GM21717 (cell line): ENCODE measurements at regions not wholly inside any gene's neighbourhood (a gene's known extent, or its start where the extent isn't known, plus 50 kb on each side); places are given as distances from the start of the nearest gene placed in this dataset.

ENCODE experiments used
- ATAC-seq: cut with Tn5 transposase; IDR thresholded peaks from one replicate; pipeline ENCODE4 v1.9.1; 2021; ENCODE audit warnings: mild to moderate bottlenecking, moderate library complexity; ENCODE audit not compliant: unreplicated experiment

DNA sequence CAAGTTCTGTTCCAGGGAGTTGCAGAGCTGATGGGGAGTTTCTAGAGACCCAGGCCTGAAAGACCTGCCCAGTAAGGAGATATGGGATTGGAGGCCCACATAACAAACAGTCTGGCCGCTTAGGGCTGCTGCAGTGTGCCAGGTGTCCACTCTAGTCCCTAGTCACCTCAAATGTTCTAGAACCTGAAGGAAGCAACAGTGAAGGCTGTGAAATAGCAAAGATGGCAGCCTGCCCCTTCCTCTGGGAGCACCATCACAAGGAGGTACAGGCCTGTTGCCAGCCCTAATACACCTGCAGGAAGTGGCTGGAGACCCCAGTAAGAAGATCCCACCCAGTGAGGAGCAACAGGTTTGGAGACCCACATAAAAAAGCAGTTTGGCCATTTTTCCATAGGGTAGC is 783.8 kb upstream of the EDIL3 start:
- ATAC-seq, result no peak

DNA sequence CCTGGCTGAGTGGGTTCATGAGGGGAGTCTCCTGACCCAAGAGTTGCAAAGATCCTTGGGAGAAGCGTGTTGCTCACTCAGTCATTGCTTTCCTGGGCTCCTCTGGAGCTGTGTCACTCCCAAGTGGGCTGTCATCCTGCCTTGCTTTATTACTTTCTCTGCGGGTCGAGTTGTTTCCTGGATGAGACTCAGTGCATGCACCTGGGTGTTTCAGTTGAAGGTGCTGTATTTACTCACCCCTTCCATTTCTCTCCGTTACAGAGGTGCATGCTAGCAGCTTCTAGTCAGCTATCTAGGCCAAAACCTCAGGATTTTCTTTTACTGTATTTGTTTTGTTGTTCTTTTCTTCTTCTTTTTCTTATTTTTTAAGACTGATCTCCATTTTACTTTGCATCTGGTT is 785.5 kb upstream of the EDIL3 start:
- ATAC-seq, result no peak

DNA sequence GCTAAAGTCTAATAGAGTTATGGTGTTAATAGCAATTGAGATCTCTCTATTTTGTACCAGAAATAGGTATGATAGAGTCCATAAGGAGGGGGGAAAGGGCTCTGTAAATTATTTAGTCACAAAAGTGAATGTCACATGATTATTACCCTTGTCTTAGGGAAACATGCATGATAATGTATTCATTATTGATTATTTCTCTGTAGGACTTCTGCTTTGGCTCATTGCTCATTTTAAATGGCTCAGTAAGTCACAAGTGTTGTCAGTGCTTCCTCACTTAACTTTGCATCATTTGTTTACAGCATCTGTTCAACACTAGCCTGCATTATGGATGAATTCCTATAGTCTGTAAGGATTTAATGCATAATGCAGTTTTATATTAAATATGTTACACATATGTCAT is 788.8 kb upstream of the EDIL3 start:
- ATAC-seq, result no peak

DNA sequence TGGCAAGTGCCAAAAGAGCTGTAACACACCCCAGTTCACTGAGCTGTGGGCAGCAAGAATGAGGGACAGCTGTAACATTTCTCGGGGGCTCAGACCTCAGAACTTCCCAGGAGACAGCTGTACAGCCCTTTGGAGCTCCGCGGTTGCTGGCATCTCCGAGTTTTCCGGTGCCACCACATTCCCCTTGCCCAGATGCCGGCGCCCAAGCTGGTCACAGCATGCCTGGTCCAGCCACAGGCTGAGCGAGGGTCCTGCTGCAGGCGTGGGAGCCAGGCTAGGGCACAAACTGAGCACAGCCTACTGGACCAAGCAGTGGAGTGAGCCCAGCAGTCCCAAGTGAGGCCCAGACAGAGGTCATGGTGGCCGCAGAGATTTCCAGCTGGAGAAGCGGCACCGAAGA is 797.7 kb upstream of the EDIL3 start:
- no peak for ATAC-seq

DNA sequence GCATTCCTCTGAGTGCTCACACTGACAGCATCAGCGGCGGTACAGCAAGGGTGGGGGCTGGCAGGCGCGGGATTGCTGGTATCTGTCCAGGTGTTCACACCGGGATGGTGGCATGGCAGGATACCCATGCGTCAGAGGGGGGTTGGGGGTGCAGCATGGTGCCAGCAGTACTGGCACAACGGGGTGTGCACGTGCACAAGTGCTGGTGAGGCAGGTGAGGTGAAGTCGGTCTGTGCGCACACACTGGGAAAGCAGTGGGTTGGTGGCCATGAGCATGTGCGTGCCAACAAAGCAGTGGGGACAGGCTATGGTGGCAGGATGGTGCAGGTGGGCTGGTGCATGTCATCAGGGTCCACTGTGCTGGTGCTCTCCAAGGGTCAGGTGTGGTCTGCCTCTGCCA is 819.6 kb upstream of the EDIL3 start:
- no peak for ATAC-seq

DNA sequence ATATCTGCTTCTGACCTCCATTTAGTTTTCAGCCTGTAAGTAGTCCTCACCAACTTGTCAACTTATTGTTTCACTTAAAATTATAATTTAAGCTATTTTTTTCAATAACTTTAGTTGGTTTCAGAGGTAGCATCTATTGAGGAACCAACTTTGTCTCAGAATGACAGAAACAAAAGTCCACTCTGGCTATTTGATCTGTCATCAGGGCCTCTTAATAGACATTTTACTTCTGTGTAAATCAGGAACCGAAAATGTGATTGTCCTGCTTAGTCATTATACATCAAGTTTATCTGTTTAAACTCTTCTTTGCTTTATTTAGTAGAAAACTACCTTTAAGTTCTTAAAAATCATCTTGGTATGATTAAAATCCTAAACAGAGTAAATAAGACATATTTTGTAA is 820.8 kb upstream of the EDIL3 start:
- ATAC-seq, result no peak

DNA sequence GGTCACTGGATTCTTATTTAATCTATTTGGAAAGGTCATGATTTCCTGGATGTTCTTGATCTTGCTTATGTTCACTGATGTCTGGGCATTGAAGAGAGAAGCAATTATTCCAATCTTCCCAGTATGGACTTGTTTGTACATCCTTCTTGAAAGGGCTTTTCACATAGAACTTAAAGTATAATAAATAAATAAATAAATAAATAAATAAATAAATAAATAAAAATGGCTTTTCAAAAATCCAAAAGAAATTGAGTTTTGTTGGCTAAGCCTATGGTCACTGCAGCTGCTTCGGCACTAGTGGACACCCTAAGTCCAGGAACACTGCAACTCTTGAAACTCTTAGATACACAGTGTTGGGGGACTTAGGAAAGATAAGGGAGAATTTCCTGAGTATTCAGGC is 840.7 kb upstream of the EDIL3 start:
- ATAC-seq, result no peak

DNA sequence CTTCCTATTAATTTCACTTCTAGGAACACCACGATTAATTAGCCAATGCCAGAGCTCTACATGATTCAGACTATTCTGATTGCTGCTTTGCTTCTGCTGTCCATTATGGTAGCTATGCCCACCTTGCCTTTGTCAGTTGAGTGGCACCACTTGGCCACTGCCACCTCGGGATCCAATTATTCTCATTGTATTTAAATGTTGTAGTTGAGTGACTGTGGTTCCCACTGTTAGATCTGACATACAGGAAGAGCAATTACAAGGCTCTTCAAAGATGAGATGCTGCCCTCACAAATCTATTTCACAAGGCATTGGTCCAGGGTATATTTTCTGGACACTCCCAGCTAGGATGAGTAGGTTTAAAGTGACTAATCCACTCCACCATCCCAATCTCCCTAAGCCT is 864.5 kb upstream of the EDIL3 start:
- ATAC-seq, result no peak

DNA sequence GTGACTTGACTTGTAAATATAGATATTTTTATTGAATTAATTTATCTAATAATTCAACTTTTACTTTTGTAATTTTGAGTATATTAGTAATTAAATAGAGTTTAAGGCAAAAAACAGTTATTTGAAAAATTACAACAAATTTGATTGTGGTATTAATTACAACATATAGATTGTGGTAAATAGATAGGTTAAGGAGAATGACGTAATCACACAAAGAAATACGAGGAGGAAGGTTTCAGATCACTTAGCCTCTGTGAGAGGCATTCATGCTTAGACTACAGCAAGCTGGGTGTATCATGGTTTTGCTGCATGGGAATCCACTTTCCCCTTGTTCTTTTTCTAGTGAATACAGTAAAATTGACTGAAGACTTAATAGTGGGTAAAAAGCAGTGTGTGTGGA is 878.4 kb upstream of the EDIL3 start:
- ATAC-seq, result no peak

DNA sequence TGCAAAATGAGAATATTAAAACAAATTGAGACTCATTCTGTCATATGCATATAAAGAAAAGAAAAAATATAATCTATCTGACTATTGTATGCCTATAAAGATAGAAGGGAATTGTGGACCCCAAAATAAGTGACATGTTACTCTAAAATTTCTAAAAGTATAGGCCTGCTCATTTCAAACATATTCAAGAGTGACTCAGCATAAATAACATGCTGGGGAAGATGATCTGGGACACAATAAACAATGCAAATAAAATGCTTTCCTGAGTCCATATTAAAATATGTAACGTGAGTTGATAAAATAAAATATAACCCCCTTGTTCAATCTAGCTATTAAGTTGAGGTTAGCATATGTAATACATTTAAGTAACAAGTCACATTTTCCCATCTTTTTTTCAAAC is 882.0 kb upstream of the EDIL3 start:
- ATAC-seq, result no peak

DNA sequence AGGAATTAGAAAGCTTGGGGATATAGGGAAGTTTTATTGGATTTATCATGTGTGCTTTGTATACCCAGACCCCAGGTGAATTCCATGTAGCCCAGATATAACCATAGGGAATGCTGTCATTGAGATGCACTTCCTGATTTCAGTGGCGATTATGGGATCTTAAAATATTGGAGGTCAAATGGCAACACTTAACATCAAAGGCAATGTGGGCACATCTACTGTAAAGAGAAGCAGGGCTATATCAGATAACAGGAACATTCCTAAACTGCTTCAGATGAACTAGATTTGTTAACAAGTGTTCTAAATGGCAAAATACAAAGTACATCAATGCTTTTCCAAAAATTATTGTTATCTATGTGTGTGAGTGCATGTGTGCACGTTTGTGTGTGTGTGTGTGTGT is 883.5 kb upstream of the EDIL3 start:
- no peak for ATAC-seq

DNA sequence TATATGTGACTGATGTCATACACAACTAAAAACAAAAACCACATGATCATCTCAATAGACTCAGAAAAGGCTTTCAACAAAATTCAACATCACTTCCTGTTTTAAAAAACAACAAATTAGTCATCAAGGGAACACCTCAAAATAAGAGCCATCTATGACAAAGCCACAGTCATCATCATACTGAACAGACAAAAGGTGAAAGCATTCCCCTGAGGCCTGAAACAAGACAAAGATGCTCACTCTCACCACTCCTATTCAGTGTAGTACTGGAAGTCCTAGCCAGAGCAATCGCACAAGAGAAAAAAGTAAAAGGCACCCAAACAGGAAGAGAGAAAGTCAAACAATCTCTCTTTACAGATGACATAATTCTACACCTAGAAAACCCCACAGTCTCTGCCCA is 893.5 kb upstream of the EDIL3 start:
- ATAC-seq, result peak; percentile 95

DNA sequence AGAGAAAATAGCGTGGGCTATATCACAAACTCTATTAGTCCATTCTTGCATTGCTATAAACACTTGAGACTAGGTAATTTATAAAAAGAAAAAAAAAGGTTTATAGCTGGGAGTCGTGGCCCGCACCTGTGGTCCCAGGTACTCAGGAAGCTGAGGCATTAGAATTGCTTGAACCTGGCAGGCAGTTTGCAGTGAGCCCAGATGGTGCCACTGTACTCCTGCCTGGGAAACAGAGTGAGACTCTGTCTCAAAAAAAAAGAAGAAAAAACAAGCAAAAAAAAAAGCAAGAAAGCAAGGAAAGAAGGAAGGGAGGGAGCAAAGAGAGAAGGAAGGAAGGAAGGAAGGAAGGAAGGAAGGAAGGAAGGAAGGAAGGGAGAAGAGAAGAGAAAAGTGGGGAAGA is 904.2 kb upstream of the EDIL3 start:
- no peak for ATAC-seq

DNA sequence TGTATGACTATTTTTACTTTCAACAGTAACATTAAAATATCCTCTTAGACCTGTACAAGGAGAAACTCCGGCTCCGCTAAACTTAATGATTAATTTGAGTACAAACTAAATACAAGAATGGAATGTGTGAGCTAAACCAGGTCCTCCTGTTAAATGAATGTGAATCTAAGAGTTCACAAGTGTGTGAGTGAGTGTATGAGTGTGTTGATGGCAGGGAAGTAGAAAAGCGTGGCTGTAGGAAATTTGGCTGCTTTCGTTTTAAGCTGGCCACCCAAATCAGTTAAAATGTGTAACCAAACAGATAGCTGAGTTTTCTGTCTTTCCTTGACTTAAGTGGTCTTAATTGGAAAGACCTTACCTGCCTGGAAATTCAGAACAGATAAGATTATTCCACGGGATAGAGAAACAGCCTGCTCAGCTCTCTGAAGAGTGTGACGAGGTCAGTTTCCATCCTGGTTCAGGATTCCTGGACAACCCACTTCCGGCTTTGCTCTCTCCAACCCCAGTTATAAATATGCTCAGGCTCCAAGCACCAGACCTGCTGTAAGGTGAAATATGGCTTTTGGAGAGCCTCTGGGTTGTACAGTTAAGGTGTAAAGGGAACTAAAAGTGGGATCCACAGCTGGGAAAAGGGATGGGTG is 908.6 kb upstream of the EDIL3 start:
- no peak for ATAC-seq

DNA sequence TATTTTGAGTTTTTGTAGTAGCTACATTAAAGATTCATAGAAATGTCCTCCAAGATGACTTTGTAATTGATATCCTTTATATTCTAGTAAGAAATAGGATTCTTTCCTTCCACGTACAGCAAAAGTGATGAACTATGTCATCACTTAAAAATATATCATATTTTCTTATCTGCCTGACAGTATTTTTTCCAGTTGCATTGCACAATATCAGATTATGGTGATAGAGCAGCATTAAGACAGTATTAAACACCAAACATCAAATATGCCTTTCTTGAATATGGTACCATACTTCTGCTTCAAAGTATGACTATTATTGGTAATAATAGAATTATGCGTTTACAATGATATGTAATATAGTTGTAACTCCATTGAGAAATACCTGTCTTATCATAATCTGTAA is 919.8 kb upstream of the EDIL3 start:
- ATAC-seq, result no peak

DNA sequence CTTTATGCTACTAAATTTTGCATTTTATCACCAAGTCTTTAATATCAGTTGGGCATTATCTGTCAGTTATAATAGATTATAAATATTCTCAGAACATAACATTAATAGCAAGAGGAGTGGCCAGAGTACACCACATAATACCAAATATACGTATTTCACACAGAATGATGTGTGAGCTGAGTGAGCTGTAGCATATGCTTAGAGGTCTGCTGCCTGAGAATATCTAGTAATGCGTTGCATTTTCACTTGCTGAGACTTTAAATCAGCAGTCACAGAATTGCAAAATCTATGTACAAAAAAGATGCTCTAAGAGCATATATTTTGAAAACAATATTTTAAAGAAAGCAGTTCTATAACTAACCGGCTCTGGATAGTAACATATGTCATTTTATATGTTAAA is 921.1 kb upstream of the EDIL3 start:
- ATAC-seq, result no peak

DNA sequence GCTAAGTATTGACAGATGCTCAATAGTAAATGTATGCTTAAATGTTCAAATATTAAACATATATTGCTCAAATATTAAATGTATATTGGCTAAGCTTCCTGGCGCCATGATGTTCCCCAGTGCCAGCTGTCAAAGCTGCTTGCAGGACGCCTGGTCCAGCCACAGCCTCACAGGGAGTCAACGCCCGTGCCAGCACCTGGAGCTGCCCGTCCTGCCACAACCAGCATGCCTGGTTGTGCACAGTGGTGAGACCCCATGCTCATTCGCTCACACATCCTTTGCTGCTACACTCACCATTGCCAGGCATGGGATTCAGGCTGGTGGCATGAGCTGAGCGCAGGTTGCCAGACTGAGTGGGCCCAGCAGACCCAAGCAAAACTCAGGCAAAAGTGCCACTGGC is 926.9 kb upstream of the EDIL3 start:
- no peak for ATAC-seq

DNA sequence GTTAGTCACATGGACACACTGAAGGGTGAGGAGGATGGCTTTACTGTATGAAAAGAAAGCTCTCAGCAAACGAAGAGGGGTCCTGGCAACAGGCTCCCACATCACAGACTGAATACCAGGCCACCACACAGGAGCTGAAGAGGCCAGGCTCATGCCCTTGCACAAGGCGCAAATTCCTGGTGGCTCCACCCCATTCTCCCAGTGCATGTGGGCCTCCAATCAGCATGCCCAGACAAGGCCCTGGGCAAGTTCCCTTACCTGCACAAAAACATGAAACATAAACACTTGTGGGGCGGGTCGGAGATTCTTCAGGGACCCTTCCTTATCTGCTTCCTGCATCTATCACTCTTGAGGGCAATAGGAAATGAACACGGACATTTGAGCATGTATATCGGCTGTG is 935.8 kb upstream of the EDIL3 start:
- no peak for ATAC-seq

DNA sequence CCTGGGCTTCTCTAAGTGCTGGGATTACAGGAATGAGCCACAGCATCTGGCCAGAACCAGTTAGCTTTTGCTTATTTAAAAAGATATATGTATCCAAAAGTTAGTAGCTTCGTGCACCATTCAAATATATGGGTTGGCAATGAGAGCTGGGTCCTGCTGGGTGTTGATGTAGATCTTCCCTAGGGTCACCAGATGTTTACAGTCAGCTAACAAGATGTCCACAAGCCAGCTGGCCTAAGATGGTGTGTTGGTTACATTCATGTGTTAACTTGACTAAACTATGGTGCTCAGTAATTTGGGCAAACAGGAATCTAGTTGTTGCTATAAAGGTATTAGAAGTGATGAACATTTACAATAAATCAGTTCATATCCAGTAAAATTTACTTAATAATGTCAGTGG is 948.6 kb upstream of the EDIL3 start:
- no peak for ATAC-seq

DNA sequence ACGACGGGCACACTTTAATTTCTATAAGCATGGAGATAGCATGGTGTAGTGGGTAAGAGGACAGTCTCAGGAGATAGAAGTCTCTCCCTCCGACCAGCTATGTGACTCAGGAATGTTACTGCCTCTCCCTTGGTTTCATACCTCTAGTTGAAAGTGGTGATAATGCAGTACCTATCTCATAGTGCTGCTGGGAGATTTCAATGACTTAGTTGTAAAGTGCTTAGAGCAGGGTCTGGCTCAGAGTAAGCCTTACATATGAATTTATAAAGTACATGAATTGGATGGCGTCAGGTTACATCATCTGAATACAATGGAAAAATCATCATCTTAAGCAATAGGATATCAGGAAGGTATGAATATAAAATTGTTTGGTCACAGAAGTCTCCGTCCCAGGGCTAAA is 952.8 kb upstream of the EDIL3 start:
- ATAC-seq, result no peak

DNA sequence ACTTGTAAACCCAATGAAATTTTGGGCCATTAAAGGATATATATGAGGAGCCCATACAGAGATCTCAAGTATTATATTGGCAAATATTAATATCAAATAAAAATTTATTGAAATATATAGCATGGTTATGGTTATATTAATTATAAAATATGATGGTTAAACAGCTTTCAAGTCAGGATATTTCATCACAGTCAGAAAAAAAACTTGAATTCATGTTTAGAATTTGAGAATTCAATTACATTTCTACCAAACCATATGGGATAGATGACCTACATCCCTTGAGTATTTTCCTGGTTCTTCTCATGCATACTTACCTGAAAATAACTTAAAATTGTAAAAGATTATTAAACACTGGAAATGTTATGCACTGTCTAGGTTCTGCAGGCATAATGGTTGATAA is 956.1 kb upstream of the EDIL3 start:
- no peak for ATAC-seq

DNA sequence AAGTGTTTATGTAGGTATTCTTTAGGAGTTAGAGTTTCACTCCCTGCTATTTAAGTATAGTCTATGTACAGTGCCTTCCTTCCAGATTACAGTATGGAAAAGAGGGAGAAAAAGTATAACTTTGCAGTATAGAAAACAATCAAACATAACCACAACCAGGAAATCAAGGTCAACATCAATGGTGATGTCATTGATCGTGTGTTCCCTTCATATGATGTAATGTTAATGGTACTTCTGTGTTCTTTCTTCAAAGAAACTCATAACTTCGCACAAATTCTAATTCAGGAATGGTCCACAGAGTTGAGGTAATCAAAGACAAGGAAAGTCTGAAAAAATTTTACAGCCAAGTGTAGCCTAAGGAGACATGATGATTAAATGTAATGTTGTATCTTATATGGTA is 961.1 kb upstream of the EDIL3 start:
- ATAC-seq, result no peak

DNA sequence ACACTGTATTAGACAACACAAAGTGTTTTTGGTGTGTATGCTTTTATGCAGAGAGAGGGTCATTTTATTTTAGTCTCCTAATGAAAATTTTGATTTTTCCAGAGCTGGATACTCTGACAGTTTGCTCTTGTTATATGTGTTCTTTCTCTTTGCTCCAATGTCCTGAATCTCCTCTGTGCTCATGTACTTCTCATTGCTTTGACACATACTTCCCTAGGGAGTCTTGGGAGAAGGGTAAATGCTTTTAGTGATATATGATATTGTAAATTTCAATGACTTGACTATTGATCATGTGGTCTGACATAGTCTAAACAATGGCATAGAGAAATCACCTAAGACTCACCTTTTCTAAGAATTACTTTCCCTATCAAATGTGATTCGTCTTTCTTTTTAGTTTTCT is 972.6 kb upstream of the EDIL3 start:
- no peak for ATAC-seq

DNA sequence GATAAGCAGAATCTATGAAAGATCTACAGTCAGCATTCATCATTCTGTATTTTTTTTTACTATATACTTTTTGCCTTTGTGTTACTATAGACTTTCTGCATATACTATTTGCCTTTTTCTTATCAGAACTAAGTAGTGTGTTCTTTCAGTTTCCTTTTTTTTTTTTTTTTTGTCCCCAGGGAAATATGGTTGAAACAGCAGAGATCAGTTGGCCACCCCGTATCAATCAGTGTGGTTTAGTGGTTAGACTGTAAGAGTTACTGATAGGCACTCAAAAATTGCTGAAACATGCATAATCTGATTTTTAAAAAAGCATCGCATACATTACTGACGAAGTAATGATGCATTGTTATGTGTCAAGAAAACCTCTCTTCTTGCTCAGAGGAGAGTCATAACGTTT is 990.8 kb upstream of the EDIL3 start:
- ATAC-seq, result no peak
